ENCODE measurements at regions not wholly inside any gene's neighbourhood (a gene's known extent, or its start where the extent isn't known, plus 50 kb on each side); places are given as distances from the start of the nearest gene placed in this dataset.
A peak's percentile ranks its signal among the peaks of the same experiment; 100 is the strongest.

DNA sequence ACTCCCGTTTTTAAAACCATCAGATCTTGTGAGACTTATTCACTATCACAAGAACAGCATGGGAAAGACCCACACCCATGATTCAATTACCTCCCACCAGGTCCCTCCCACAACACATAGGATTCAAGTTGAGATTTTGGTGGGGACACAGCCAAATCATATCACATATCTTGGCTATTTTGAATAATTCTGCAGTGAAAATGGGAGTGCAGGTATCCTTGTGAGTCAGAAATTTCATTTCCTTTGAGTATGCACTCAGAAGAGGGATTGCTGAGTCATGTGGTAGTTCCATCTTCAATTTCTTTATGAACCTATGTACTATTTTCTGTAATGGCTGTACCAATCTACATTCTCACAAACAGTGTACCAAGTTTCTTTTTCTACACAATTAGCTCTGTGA lies 125.8 kb downstream of the ANKRD7 start:
- H3K36me3 ChIP-seq (ENCODE audit: control insufficient read depth in 2 of 2, extremely low read depth in 1 of 2, insufficient read depth in 2 of 2, low read length in 2 of 2): no peaks in the 10 kb centered on the region
- dilution Hi-C loops (cut with MboI; ENCODE audit: extremely low pct_ligation_motif_present, low sequenced_read_pairs): no loop called here
- H4K20me1 ChIP-seq (ENCODE audit: control insufficient read depth, extremely low read depth, insufficient read depth, low read length): no peaks in the 10 kb centered on the region
- no peak overlapping the region for H3K4me3 ChIP-seq (ENCODE audit: control insufficient read depth in 2 of 3, extremely low read depth in 1 of 3, insufficient read depth in 2 of 3, low read depth in 1 of 3, low read length in 3 of 3)
- H3K79me2 ChIP-seq (ENCODE audit: control insufficient read depth, insufficient read depth, low read length): no peaks in the 10 kb centered on the region
- H2AFZ ChIP-seq (ENCODE audit: control insufficient read depth, low read length): no peak overlapping the region
- TF ChIP-seq, protein P1, sequence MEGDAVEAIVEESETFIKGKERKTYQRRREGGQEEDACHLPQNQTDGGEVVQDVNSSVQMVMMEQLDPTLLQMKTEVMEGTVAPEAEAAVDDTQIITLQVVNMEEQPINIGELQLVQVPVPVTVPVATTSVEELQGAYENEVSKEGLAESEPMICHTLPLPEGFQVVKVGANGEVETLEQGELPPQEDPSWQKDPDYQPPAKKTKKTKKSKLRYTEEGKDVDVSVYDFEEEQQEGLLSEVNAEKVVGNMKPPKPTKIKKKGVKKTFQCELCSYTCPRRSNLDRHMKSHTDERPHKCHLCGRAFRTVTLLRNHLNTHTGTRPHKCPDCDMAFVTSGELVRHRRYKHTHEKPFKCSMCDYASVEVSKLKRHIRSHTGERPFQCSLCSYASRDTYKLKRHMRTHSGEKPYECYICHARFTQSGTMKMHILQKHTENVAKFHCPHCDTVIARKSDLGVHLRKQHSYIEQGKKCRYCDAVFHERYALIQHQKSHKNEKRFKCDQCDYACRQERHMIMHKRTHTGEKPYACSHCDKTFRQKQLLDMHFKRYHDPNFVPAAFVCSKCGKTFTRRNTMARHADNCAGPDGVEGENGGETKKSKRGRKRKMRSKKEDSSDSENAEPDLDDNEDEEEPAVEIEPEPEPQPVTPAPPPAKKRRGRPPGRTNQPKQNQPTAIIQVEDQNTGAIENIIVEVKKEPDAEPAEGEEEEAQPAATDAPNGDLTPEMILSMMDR (optimal IDR thresholded peaks at IDR 0.05 in 1 of 3, IDR thresholded peaks at IDR 0.05 in 1 of 3, conservative IDR thresholded peaks at IDR 0.05 in 1 of 3; ENCODE audit: extremely low read depth in 1 of 3, insufficient read depth in 2 of 3, low read length in 3 of 3): no peak
- TF ChIP-seq EZH2 (IDR thresholded peaks at IDR 0.05; ENCODE audit: low read length): no peak
- no peaks in the 10 kb centered on the region for H3K9me1 ChIP-seq (ENCODE audit: control insufficient read depth, extremely low read depth, insufficient read depth, low read length)
- FAIRE-seq: no peak
- no peak for DNase-seq (ENCODE audit: low read depth, low spot score)
- no peak overlapping the region for H3K4me2 ChIP-seq (ENCODE audit: control insufficient read depth, extremely low read depth, insufficient read depth, low read depth, low read length)
- H3K9me3 ChIP-seq (ENCODE audit: control insufficient read depth, low read depth, low read length): no peaks in the 10 kb centered on the region
- no peak overlapping the region for H3K9ac ChIP-seq (ENCODE audit: control insufficient read depth, extremely low read depth, insufficient read depth, low read length)
- no peaks in the 10 kb centered on the region for H3K27me3 ChIP-seq (ENCODE audit: control insufficient read depth, extremely low read depth, insufficient read depth, low read length)
- H3K27ac ChIP-seq (ENCODE audit: control insufficient read depth, insufficient read depth, low read length): no peak overlapping the region
- no peaks in the 10 kb centered on the region for H3K4me1 ChIP-seq (ENCODE audit: control insufficient read depth, extremely low read depth, insufficient read depth, low read length)

DNA sequence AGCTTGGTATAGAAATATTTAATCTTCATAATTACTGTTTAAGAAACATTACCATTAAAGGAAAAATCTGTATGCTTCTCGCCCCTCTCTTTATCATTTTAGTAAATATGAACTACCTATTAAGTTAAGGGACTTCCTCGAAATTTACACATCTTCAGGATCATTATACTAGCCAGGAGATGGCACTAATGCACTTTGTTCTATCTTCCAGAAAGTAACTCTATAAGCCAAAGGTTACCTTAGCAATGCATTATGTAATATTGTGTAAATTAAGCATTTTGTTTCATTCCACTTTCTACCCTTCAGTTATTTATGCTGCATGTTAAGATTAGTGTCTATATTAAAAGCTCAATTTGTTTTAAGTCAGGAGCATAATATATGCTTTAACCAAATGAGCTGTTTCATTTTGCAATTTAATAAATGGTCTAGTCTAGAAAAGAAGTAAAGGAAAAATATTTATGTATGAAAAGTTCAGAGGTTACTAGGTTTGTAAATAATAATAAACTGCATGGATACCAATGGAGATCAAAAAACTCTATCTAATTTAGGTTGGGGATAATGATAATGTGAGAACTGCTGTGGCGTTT lies 128.5 kb downstream of the ANKRD7 start:
- no peaks in the 10 kb centered on the region for H3K79me2 ChIP-seq (ENCODE audit: control insufficient read depth, insufficient read depth, low read length)

More for the DNA sequence above, 128.5 kb downstream of the ANKRD7 start:
- no peaks in the 10 kb centered on the region for H3K36me3 ChIP-seq (ENCODE audit: control insufficient read depth in 2 of 2, extremely low read depth in 1 of 2, insufficient read depth in 2 of 2, low read length in 2 of 2)
- no peak overlapping the region for H3K4me2 ChIP-seq (ENCODE audit: control insufficient read depth, extremely low read depth, insufficient read depth, low read depth, low read length)
- no peaks in the 10 kb centered on the region for H3K27me3 ChIP-seq (ENCODE audit: control insufficient read depth, extremely low read depth, insufficient read depth, low read length)
- no peaks in the 10 kb centered on the region for H3K9me1 ChIP-seq (ENCODE audit: control insufficient read depth, extremely low read depth, insufficient read depth, low read length)
- H3K27ac ChIP-seq (ENCODE audit: control insufficient read depth, insufficient read depth, low read length): no peak overlapping the region
- dilution Hi-C loops (cut with MboI; ENCODE audit: extremely low pct_ligation_motif_present, low sequenced_read_pairs): no loop called here
- H3K4me1 ChIP-seq (ENCODE audit: control insufficient read depth, extremely low read depth, insufficient read depth, low read length): no peaks in the 10 kb centered on the region
- no peak for TF ChIP-seq EZH2 (IDR thresholded peaks at IDR 0.05; ENCODE audit: low read length)
- TF ChIP-seq, protein P1 (optimal IDR thresholded peaks at IDR 0.05 in 1 of 3, IDR thresholded peaks at IDR 0.05 in 1 of 3, conservative IDR thresholded peaks at IDR 0.05 in 1 of 3; ENCODE audit: extremely low read depth in 1 of 3, insufficient read depth in 2 of 3, low read length in 3 of 3): peak in 2 of 3 experiments; percentile 25 to 26
- no peaks in the 10 kb centered on the region for H3K9me3 ChIP-seq (ENCODE audit: control insufficient read depth, low read depth, low read length)
- FAIRE-seq (no peak), DNase-seq (ENCODE audit: low read depth, low spot score) (no peak)
- no peak overlapping the region for H3K4me3 ChIP-seq (ENCODE audit: control insufficient read depth in 2 of 3, extremely low read depth in 1 of 3, insufficient read depth in 2 of 3, low read depth in 1 of 3, low read length in 3 of 3)
- H3K9ac ChIP-seq (ENCODE audit: control insufficient read depth, extremely low read depth, insufficient read depth, low read length): no peak overlapping the region
- no peak overlapping the region for H2AFZ ChIP-seq (ENCODE audit: control insufficient read depth, low read length)
- no peaks in the 10 kb centered on the region for H4K20me1 ChIP-seq (ENCODE audit: control insufficient read depth, extremely low read depth, insufficient read depth, low read length)

Data from keratinocyte (primary cell).